ENCODE measurements at regions not wholly inside any gene's neighbourhood (a gene's known extent, or its start where the extent isn't known, plus 50 kb on each side); places are given as distances from the start of the nearest gene placed in this dataset.

GRCh38 chr9:134264169-134264568, 62.1 kb upstream of the RXRA start:
- TF ChIP-seq CTCF (IDR thresholded peaks at IDR 0.05; ENCODE audit: insufficient read depth, low read depth, low read length, missing control alignments): no peak
- no peak overlapping the region for H3K4me3 ChIP-seq (ENCODE audit: low read depth, low read length)
- no peak for DNase-seq (ENCODE audit: low read depth)

GRCh38 chr9:134265078-134265477, 61.2 kb upstream of the RXRA start:
- no peak for DNase-seq (ENCODE audit: low read depth)

DNA sequence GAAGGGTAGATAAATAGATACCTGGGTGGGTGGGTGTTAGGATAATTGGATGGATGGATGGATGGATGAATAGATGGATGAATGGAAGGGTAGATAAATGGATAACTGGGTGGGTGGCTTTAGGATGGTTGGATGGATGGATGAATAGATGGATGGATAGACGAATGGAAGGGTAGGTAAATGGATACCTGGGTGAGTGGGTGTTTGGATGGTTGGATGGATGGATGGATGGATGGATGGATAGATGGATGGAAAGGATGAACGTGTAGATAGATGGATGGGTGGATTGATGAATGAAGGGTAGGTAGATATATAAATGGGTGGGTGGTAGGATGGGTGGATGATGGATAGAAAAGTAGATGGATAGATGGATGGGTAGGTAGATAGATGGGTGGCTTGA, 59.8 kb upstream of the RXRA start:
- no peak for TF ChIP-seq CTCF (IDR thresholded peaks at IDR 0.05; ENCODE audit: insufficient read depth, low read depth, low read length, missing control alignments)
- DNase-seq (ENCODE audit: low read depth): no peak
- no peak overlapping the region for H3K4me3 ChIP-seq (ENCODE audit: low read depth, low read length)

More at GRCh38 chr9:134265078-134265477, 61.2 kb upstream of the RXRA start:
- no peak for TF ChIP-seq CTCF (IDR thresholded peaks at IDR 0.05; ENCODE audit: insufficient read depth, low read depth, low read length, missing control alignments)
- H3K4me3 ChIP-seq (ENCODE audit: low read depth, low read length): no peak overlapping the region

GRCh38 chr9:134267305-134267880, 58.9 kb upstream of the RXRA start:
- H3K4me3 ChIP-seq (ENCODE audit: low read depth, low read length): no peak overlapping the region
- DNase-seq (ENCODE audit: low read depth): no peak
- no peak for TF ChIP-seq CTCF (IDR thresholded peaks at IDR 0.05; ENCODE audit: insufficient read depth, low read depth, low read length, missing control alignments)

DNA sequence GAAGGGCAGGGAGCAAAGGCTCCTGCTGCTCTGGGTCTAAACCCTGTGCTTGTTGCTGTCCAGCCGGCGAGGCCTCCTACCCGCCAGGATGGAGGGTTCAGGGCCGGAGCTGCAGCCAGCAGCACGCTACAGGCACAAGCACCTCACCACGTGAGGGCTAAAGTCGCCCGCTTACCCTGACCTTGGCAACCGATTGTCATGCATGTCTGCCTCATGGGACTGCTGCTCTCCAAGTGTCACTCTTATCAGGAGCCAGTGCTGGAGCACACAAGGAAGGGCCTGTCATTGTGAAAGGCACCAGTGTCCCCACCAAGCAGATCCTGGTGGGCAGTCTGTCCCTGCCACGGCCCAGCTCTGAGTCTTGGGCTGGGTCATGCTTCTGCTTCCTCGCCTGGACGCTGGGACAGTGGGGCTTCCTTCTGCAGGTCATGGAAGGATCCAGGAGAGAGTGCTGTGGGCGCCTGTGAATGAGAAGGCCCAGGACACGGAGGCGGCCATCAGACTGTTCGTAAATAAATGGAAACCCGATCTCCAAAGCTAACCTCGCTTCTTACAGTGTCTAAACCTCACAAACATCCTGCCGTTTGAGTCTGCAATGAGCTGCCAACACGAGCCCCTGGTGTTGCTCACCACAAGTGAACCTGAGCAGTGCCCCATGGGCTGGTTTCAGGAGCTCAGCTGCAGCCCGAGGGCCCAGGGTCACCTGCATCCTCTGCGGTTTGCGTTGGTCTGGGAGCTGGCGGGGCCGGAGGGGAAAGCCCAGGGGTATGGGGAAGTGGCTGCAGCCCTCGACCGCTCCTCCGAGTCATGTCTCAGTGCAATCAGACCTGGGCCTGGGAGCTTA, 58.2 kb upstream of the RXRA start:
- DNase-seq (ENCODE audit: low read depth): peak; percentile 89
- TF ChIP-seq CTCF (IDR thresholded peaks at IDR 0.05; ENCODE audit: insufficient read depth, low read depth, low read length, missing control alignments): no peak
- H3K4me3 ChIP-seq (ENCODE audit: low read depth, low read length): no peak overlapping the region

DNA sequence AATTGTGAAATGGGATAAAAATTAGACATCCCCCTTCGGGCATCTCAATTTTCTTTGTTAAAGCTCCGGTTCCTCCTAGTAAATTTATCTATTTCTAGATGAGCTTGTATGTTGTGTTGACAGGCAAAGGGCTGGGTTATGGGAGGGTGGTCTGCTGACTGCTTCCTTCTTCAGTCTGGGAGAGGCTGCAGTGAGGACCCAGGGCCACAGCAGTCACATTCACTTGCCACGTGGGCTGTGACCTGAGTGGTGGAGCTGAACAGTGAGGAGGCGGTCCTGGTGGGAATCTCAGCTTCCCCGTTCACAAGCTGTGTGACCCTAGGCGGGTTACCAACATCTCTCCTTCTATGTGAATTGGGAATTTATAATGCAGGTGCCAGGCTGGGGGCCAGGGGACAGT, 57.5 kb upstream of the RXRA start:
- no peak overlapping the region for H3K4me3 ChIP-seq (ENCODE audit: low read depth, low read length)
- no peak for DNase-seq (ENCODE audit: low read depth)
- TF ChIP-seq CTCF (IDR thresholded peaks at IDR 0.05; ENCODE audit: insufficient read depth, low read depth, low read length, missing control alignments): no peak

Measured in GM12865 (cell line).